HG02943 (cell line): ENCODE measurements at regions not wholly inside any gene's neighbourhood (a gene's known extent, or its start where the extent isn't known, plus 50 kb on each side); places are given as distances from the start of the nearest gene placed in this dataset.

Source experiments
- ATAC-seq: cut with Tn5 transposase; IDR thresholded peaks from one replicate; pipeline ENCODE4 v1.9.1; 2021; ENCODE audit warnings: mild to moderate bottlenecking, low read depth, moderate library complexity; ENCODE audit not compliant: unreplicated experiment

DNA sequence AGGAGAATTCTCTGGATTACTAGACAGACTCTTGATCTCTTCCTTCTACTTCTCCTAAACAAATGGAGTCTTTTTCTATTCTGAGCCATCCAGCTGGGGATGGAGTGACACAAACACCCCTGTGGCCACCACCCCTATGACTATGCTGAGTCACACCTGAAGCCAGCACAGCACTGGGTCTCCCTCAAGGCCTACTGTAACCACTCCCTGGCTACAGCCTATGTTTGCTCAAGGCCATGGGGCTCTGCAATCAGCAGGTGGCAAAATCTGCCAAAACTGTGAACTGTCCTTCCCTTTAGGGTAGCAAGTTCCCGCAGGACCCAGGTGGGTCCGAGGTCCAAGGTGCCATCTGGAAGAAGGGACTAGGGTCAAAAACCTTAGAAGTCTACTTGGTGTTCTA lies 132.3 kb downstream of the TINAG start:
- no peak for ATAC-seq

GRCh38 chr6:54441020-54441419 lies 132.8 kb downstream of the TINAG start:
- no peak for ATAC-seq

DNA sequence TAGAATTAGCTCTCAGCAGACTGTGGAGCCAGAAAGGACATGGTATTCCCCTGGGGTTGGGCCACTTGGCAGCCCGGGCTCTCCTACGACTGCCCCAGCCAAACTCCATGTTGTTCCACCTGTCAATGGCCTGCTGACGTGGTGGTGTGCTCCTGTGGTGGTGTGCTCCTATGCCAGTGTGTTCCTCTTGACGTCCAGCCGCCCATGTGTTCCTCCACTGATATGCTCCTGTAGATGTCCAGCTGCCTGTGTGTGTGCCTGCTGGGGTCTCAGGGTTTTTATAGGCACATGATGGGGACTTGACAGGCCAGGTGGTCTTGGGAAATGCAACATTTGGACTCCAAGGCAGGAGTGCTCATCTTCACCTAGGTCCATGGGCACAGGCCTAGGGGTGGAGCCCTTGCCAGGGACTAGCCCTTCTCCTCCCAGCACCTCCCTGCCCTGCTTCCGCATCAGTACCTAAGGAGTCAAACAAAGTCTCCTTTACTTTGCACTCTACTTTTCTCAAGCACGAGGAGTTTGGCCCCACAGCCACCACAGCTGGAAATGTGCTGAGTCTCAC lies 133.5 kb downstream of the TINAG start:
- ATAC-seq: no peak

DNA sequence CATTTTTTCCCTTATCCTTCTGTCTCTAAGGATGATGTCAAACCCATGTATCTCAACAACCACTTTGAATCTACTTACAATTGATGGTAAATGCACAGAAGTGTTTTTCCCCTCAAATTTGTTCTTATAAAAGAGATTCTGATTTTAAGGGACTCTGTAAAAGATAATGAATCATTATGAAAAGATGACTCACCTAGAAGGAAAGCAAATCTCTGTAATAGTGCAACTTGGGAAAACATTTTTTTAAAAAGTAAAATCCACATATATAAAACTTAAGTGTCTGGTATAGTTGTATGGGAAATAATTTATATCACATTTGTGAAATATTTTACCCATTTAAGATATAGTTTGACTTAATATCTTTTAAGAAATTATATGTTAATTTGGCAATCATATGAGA lies 137.0 kb downstream of the TINAG start:
- ATAC-seq: no peak

GRCh38 chr6:54448617-54449016 lies 140.4 kb downstream of the TINAG start:
- no peak for ATAC-seq

DNA sequence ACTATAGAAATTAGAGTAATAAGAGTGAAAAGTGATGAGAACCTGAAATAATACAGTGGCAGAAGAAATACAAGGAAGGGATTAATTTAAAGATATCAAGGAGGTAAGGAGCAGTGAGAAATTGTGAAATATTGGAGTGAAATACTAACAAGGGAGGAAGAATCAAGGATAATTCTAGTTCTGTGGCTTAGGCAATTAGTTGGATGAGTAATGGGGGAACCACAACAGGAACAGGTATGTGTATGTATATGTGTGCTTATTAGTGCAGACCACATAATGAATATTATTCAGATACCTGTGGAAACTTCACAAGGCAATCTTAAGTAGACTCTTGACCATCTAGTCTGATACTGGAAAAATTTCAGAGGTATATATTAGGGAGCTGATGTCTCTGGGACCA lies 143.3 kb downstream of the TINAG start:
- no peak for ATAC-seq

DNA sequence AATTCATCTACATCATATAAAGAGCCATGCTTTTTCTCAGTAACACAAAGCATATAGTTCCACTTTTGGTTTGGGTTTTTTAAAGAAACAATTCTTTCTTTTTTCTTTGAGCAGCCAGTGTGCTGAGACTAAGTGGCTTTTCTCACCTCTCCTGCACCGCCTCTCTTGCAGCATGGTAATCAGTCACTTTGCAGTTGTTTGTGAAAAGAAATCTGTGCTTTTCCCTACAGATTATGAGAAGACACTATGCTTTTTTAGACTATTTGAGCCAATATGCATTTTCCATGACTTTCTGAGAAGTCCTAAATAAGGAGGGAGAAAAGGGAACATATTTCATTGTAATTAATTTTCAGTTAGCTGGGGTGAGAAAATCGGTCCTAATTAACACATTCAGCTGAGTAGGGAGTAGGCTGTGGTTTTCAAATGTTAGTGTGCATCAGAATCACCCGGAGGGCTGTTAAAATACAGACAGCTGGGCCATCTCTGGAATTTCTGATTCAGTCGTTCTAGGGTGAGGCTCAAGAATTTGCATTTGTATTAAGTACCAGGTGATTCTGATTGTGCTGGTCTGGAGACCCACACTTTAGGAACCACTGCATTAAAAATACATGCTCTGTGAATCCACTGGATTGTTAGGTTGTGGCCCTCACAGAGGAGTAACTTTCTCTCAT lies 155.2 kb downstream of the TINAG start:
- no peak for ATAC-seq

DNA sequence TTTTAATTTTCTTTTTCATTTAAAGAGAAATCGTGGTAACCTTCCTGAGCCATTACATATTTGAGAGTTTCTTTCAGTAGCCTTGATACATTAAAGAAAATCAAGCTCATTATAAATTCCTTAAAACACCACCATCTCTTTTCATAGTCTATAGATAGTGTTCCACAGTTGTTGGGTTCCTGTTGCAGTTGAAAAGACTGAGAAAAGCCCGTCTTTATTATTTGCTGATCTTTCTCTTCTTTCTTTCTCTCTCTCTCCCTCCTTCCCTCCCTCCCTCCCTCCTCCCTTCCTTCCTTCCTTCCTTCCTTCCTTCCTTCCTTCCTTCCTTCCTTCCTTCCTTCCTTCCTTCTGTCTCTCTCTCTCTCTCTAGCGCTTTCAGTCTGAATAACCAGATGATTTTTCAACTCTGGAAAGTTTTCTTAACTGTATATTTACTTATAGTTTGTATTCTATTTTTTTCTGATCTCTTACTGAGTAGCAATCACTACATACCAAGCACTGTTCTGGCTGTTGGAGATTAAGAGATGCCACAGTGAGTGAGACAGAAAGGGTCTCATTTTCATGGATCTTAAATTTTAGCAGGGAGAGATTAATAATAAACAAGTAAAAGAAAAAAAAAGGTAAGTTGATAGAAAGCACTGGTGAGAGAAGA lies 157.5 kb downstream of the TINAG start:
- ATAC-seq: no peak

DNA sequence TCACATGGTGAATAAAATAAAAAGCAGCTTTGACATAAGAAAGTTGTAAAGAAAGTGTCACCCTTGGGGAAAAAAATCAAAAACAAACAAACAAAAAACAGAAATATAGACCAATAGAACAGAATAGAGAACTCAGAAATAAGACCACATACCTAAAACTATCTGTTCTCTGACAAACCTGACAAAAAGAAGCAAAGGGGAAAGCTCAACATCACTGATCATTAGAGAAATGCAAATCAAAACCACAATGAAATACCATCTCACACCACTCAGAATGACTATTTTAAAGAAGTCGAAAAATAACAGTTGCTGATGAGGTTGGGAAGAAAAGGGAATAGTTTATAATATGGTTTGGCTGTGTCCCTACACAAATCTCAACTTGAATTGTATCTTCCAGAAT lies 159.1 kb downstream of the TINAG start:
- ATAC-seq: no peak

- ATAC-seq: no peak
These were observed 165.1 kb downstream of the TINAG start for GRCh38 chr6:54473328-54473727.

GRCh38 chr6:54474898-54475297 lies 166.7 kb downstream of the TINAG start:
- ATAC-seq: no peak

DNA sequence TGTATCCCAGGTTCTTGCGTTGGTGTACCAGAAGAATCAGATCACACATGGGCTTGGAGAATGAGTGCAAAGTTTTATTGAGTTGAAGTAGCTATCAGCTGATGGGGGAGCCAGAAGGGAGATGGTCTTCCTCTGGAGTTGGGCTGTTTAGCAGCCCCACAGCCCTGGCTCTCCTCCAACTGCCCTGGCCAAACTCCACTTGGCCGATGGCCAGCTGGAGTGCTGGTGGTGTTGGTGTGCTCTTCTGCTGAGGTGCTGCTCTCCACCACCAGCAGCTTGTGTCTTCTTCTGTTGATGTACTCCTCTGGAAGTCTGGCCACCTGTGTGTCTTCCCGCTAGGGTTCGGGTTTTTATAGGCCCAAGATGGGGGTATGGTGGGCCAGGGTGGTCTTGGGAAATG lies 172.8 kb downstream of the TINAG start:
- ATAC-seq: no peak

GRCh38 chr6:54491431-54491830 lies 183.2 kb downstream of the TINAG start:
- ATAC-seq: no peak

DNA sequence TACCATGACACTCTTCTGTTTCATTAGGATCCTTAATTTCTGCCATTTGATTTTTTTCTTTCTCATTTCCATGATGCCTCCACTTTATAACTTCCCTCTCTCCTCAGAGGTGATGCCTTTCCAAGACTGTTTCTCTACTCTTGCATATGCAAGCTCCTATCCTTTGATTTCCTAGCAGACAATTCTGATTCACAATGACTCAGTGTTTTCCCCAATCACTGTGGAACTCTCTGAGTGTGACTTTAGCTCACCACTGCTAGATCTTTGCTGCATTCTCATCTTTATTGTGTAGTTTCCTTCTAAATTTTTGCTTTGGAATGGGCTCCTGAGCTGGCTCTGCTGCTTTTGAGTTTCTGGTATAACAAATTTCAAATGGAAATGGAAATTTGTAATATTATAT lies 184.9 kb downstream of the TINAG start:
- ATAC-seq: no peak

DNA sequence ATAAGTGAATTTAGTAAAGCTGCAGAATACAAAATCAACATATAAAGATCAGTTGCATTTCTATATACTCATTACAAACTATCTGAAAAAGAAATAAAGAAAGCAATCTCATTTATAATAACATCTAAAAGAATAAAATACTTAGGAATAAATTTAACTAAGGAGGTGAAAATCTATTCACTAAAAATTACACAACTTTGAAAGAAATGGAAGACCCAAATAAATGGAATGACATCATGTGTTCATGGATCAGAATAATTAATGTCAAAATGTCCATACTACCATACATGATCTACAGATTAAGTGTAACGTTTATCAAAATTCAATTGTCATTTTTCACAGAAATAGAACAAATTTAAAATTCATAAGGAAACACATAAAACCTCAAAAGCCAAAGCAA lies 194.9 kb downstream of the TINAG start:
- no peak for ATAC-seq

GRCh38 chr6:54515013-54515412 lies 206.8 kb downstream of the TINAG start:
- no peak for ATAC-seq

GRCh38 chr6:54515713-54516112 lies 207.5 kb downstream of the TINAG start:
- ATAC-seq: no peak

GRCh38 chr6:54516321-54516720 lies 208.1 kb downstream of the TINAG start:
- ATAC-seq: no peak

- ATAC-seq: no peak
These were observed 210.9 kb downstream of the TINAG start for GRCh38 chr6:54519161-54519560.

DNA sequence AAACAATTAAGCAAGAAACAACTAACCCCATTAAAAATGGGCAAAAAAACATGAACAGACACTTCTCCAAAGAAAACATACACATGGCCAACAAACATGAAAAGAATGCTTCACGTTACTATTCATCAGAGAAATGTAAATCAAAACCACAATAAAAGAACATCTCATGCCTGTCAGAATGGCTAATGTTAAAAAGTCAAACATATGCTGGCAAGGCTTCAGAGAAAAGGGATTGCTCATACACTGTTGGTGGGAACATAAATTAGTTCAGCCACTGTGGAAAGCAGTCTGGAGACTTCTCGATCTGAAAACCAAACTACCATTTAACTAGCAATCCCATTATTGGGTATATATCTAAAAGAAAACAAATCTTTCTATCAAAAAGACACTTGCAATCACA lies 217.5 kb downstream of the TINAG start:
- ATAC-seq: no peak

DNA sequence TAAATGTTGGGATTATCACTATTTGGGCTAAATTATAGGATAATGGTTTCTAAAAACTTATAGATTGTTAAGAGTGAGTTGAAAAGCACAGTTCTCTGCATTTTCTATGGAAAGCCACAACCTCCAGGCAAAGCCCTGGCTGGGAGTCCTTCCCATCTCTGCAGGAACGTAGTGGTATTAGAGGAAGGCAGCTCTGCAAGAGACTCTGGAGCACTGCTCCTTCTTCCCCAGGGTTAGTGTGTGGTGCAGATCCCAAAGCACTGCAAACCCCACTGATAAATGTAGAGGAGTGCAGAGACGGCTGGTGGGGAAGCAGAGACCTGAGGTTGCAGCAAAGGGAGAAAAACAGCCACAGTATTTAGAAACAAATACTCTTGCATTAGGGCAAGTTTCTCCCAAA lies 225.3 kb downstream of the TINAG start:
- no peak for ATAC-seq

DNA sequence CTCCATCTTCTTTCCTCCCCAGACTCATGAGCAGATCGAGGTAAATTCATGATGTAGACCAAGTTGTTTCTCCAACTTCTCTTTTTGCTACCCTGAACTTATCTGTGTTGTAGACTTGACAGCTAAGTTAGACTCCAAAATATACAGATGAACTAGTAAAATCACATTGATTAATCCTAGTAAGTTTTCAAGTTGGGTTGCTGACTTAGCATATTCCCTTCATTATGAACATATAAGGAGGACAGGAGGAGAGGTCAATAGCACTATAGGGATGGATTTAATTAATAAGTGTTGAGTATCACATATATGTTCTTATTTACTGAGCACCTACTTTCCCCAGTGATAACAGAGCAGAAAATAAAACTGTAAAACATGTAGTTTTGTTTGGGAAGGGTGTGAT lies 227.3 kb downstream of the TINAG start:
- no peak for ATAC-seq
